Effector CD8-positive, alpha-beta T cell (primary cell): ENCODE measurements at regions not wholly inside any gene's neighbourhood (a gene's known extent, or its start where the extent isn't known, plus 50 kb on each side); places are given as distances from the start of the nearest gene placed in this dataset.

Experiments
- DNase-seq: peaks from one replicate; lab custom pipeline; 2025; lab: John Stamatoyannopoulos, UW

DNA sequence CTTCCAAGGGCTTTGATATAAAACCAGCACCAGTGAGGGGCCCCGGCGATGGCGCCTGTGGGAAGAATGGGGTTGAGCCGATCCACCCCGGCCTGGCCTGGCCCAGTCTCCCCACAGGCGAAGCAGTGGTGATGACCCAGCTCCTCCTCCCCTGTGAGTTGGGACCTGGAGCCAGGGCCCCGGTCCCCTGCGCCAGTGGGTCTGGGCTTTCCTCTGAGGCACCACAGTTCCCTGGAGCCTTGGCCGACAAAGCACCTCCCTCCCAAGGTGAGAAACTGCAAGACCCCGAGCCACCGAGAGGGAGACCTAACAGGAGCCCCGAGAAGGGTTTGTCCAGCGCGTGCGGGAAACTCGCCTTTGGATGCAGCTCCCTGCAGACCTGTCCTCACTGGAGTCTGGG, 942.9 kb downstream of the BRD1 start:
- DNase-seq: no peak

DNA sequence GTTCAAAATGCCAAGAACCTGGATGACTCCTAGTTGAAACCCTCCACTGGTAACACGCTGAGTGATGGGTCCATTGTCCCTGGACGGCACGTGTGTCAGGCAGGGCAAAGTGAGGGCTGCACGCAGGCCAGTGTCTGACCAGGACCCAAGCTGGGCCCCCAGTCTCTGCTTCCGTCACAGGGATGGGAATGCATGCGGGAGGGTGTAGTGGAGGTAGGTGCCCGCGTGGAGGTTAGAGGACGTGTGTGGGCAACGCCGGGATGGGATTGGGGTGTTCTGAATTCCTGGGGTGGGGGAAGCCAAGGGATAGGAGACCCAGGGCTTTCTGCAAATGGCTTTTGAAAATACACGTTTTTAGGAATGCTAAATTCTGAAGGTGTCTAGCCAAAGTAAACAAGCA, 943.3 kb downstream of the BRD1 start:
- DNase-seq: no peak

- DNase-seq: no peak
These were observed 944.3 kb downstream of the BRD1 start for GRCh38 chr22:48883211-48883960.

DNA sequence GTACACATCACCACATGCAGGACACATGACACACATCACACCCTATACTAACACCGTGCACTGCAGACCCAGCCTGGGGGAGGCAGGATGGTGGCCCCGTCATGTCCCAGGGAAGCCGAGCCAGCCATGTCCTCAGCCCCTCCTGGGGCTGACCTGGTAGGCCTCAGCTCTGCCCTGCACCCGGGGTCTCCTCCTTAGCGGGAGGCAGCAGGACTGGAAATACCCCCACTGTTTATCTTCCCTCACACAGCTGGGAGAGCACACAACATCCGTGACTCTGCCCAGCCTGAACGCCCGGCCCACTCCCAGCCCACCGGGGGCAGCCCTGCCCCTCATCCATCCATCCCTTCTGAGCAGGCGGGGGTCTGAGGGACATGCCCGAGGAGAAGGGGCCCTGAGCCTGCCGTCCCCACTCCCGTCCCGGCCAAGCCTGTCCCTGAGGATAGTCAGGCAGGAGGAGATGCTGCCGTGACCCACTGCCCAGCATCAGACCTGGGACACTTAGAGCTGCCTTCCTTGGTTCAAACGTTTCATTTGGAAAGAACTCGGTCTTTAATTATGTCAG, 945.0 kb downstream of the BRD1 start:
- no peak for DNase-seq

DNA sequence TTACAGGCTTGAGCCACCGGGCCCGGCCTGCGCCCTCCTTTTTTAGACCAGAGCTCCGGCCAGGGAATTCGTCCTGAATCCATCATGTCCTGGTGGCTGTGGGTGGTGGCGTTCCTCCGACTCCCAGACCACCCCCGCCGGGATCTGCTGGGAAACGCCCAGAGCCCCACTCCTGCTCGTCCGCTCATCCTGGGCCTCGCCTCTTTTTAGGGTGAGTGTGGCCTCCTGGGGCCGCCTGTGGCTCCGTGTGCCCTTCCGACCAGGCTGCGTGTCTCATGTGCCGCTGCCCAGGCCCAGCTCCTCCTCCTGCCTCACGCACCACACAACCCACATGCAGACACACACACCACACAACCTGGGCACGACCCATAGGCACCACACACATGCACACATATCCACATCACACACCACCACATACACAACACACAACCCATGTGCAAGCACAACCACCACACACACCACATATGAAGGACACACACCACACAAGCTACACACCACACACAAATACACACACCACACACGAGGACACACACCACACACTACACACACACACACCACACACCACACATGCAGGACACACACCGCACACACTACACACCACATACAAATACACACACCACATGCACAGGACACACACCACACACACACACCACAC, 946.2 kb downstream of the BRD1 start:
- DNase-seq: no peak

DNA sequence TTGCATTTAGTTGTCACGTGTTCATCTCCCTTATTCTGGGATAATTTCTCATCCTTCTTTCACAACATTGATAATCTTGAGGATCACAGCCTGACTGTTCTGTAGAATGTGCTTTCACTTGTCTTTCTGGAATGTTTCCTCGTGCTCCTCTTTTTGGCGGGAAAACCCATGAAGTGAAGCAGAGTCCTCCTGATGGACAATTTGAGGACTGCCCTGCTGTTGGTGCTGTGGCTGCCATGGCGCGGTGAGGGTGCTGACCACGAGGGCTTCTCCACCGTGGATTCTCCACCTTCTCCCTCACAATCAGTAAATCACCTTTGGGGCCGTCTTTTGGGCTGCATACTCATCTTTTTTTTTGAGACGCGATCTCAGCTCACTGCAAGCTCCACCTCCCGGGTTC, 946.9 kb downstream of the BRD1 start:
- DNase-seq: no peak

DNA sequence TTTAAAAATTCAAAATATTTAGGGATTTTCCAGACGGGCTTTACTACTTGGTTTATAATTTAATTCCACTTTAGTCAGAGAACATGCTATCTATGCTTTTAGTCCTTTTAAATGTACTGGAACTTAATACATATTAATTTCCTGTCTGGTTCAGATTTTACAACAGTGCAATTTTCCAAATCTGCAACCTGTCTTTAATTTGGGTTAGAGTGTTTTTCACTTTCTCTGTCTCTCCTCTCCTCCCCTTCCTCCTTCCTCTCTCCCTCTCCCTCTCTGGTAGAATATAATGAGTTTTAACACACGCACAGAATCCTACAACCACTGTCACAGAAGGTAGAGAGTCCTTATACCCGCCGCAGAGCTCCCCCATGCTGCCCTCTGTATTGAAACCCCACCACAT, 950.7 kb downstream of the BRD1 start:
- no peak for DNase-seq

GRCh38 chr22:48874956-48875355, 952.7 kb downstream of the BRD1 start:
- no peak for DNase-seq

GRCh38 chr22:48873191-48873520, 954.5 kb downstream of the BRD1 start:
- DNase-seq: no peak

GRCh38 chr22:48872271-48873190, 955.1 kb downstream of the BRD1 start:
- DNase-seq: no peak

GRCh38 chr22:48871176-48871840, 956.4 kb downstream of the BRD1 start:
- DNase-seq: no peak

DNA sequence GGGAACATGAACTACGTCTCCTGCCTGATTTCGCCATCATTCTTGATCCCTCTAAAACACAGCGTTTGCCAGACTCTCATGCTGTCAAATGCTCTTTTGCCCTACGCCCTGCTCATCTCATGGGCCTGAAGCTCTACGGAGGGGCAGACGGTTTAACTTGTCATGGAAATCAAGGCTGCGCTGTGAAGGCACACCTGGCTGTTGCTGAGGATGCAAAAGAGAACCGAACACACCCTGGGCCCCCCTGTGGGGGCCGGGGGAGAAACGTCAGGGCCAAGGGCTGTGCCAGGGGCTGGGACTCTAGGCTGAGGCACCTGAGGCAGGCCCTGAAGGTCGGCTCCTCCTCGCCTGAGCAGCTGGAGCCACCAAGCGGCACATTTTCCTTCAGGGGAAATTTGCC, 957.2 kb downstream of the BRD1 start:
- no peak for DNase-seq

DNA sequence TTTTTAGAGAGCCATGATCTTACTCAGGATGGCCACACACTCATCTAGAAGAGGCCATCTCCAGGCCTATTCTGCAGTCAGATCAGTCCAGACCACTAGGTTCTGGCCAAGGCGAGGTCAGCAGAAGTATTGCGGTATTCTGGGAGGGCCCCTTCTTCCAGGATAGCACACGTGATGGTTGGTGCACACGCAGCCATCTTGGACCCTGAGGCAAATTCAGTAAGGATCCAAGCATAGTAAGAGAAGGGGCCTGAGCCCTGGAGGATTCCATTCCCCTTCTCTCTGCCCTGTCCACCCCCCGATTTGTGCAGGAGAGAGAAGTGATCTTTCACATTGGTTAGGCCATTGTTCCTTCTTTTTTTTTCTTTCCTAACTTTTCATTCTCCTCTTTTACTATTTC, 957.9 kb downstream of the BRD1 start:
- no peak for DNase-seq

GRCh38 chr22:48869161-48869560, 958.5 kb downstream of the BRD1 start:
- no peak for DNase-seq

DNA sequence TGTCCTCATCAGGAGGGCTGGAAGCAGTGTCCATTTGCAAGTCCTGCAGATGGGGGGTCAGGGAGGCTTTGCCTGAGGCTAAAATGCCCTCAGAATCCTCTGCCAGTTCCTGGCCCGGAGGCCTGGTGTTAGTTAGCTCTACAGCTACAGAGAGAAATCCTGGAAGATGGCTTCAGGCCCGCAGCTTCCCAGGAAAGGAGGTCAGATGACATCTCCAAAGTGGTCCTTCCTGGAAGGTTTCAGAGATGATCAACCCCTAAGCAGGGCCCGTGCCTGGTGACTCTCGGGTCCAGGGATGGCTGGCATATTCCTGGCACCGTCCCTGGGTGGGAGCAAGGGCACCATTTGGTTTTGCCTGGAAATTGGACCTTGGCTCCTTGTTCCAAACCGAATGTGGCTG, 959.1 kb downstream of the BRD1 start:
- DNase-seq: no peak

DNA sequence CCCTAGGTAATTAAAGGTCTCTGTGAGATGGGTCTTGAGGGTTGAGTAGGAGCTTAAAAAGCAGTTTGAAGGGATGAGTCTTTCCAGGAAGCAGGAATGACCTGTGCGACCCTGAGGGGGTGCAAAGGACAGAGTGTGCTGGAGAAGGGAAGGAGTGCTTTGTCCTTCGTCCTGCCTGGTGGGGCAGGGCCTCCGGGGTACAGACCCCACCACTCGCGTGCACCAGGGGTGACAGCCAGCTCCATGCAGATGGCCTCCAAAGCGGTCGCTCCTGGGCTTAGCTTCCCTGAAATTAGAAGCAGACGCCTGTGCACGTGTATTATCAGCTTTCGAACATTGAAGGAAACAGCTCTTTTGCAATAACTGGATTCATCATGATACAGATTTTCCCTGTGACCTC, 959.8 kb downstream of the BRD1 start:
- DNase-seq: no peak

GRCh38 chr22:48866906-48867681, 960.6 kb downstream of the BRD1 start:
- DNase-seq: no peak

DNA sequence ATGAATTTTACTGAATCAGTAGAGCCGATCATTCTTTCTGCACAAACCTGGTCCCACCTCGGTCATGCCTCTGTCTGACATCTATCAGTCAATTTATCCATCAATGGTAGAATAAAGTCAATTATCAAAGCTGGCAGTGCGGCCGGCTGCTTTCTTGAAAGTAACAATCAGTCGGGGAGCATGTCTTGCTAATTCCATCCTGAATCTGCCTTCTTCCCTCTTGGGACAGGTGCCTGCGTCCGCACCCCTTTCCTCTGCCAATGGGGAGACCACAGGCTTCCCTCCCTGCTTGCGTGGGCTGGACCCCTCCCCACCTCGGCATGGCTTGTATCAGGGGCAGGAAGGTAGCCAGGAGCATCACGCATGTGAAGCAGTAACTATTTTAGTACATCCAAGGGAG, 962.9 kb downstream of the BRD1 start:
- no peak for DNase-seq

GRCh38 chr22:48863965-48864528, 963.6 kb downstream of the BRD1 start:
- no peak for DNase-seq

DNA sequence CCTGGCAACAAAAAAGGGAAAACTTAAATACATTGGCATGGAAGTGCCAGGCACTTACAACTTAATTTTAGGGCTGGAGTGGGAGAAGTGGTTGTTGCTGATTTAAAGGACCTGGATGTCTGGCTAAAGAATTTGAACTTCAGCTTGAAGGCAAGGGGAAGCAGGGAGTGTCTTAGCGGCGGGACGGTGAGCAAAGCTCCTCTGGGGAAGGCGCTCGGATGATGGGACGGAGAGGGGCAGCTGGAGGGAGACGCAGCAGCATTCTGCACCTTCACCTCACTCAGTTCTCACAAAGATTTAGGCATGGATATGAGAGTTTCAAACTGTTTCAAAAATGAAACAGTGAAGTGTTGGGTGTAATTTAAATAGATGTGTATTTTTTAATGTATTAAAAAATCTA, 967.1 kb downstream of the BRD1 start:
- DNase-seq: no peak

DNA sequence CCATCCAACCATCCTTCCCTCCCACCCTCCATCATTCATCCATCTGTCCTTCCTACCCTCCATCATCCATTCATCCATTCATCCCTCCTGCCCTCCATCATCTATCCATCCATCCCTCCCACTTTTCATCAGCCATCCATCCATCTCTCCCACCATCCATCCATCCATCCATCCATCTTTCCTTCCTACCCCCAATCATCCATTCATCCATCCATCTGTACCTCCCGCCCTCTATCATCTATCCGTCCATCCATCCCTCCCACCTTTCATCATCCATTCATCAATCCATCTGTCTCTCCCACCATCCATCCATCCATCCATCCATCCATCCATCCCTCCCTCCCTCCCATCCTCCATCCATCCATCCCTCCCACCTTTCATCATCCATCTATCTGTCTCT, 968.8 kb downstream of the BRD1 start:
- no peak for DNase-seq
